Pancreas (tissue), 10 donors: ENCODE measurements at regions not wholly inside any gene's neighbourhood (a gene's known extent, or its start where the extent isn't known, plus 50 kb on each side); places are given as distances from the start of the nearest gene placed in this dataset.

Experiments
- ATAC-seq, 4 donors: fragments of 200-7000 bp; cut with Tn5 transposase; one replicate each; pipeline versions ENCODE4 v1.8.0 to v1.9.1; 2020; ENCODE audit warnings: mild to moderate bottlenecking in 4 of 4, moderate library complexity in 4 of 4
- DNase-seq, 6 donors: peaks; one replicate each; pipeline ENCODE4 v3.0.0-alpha.2; 2020
- FAIRE-seq: peaks from 2 replicates; lab custom pipeline; 2012; peaks lifted over from hg19 to GRCh38; lab: Jason Lieb, UNC
- H3K27ac ChIP-seq, 4 donors: fragments of 200-600 bp; sonication (generic); 1 replicate in 3 of 4; 2 replicates in 1 of 4; pipeline versions ENCODE4 v1.5.0 to v1.8.0; 2020
- H3K27me3 ChIP-seq, 4 donors: fragments of 200-600 bp; one replicate each; pipeline ENCODE4 v1.8.0; 2021
- H3K36me3 ChIP-seq, 3 donors: fragments of 200-600 bp; sonication (generic) in 1 of 3; one replicate each; pipeline versions ENCODE4 v1.5.0 to v1.8.0; 2020 to 2021
- H3K4me1 ChIP-seq, 3 donors: fragments of 200-600 bp; one replicate each; pipeline ENCODE4 v1.8.0; 2021
- H3K4me3 ChIP-seq, 4 donors: fragments of 200-600 bp; sonication (generic) in 2 of 4; one replicate each; pipeline versions ENCODE4 v1.5.0 to v1.8.0; 2020 to 2021
- H3K9me3 ChIP-seq, 4 donors: fragments of 200-600 bp; one replicate each; pipeline ENCODE4 v1.8.0; 2021
- CTCF ChIP-seq, 4 donors: fragments of 200-600 bp; sonication (generic) in 3 of 4; IDR thresholded peaks; one replicate each; pipeline versions ENCODE4 v1.5.0 to v1.8.0; 2021; ENCODE audit warnings: antibody characterized with exemption in 4 of 4
- WGBS, 2 donors: extraction: QIAGEN DNeasy Blood & Tissue Kit; methylation state at CpG; one replicate each; pipeline ENCODE4 v1.1.7; 2013; 5-methylcytosine and 5-hydroxymethylcytosine counted together
- intact Hi-C, 3 donors: fragments of 100-400 bp; cut with DNase I; formaldehyde crosslinking; loops; one replicate each; pipeline versions ENCODE4 v1.11.1 to v1.14.2; 2022
- donor health status: healthy with polysubstance abuse.
- donor health status: DM: no; HTN: no; CAD: no; lungs with moderate emphysema.
- donor health status: DM: no; HTN: no; CAD: no.
- donor health status: control.
- donor health status: control.
- donor health status: Bipolar disorder and iron deficiency.
- donor health status: DM: yes; HTN: yes; CAD: no.
- donor health status: DM: no; HTN: no; CAD: no.
- donor health status: DM: no; HTN: no; CAD: no.
- donor health status: DM: yes; HTN: yes; CAD: no.

- no peaks in the 10 kb centered on the region for H3K36me3 ChIP-seq
- H3K4me1 ChIP-seq = no peaks in the 10 kb centered on the region
- ATAC-seq (no peak), FAIRE-seq (no peak), DNase-seq (no peak)
- TF ChIP-seq CTCF (IDR thresholded peaks at IDR 0.05) = no peak
- H3K9me3 ChIP-seq = no peaks in the 10 kb centered on the region
- no peak overlapping the region for H3K4me3 ChIP-seq
- H3K27ac ChIP-seq = no peak overlapping the region
- intact Hi-C loops = no loop called here
- no peaks in the 10 kb centered on the region for H3K27me3 ChIP-seq
- 77 to 85% methylated on average over 12 of the region's 12 CpGs for WGBS, 2 donors
Measured at GRCh38 chr16:86978445-86979030, 338.7 kb downstream of the C16orf95 start.

DNA sequence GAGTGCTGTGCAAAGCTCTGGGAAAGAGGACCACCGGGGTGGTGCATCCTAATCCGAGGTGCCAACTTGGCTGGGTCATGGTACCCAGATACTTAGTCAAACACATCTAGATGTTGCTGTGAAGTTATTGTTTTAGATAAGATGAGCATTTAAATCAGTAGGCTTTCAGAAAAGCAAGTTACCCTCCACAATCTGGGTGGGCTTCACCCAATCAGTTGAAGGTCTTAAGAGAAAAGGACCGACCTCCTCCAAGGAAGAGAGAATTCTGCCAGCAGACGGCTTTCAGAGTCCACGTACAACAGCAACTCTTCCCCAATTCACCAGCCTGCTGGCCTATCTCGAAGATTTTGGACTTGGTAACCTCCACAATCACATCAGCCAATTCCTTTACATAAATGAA lies 338.1 kb downstream of the C16orf95 start:
- no peaks in the 10 kb centered on the region for H3K27me3 ChIP-seq
- DNase-seq = no peak
- no peaks in the 10 kb centered on the region for H3K36me3 ChIP-seq
- no peak for ATAC-seq
- H3K9me3 ChIP-seq = no peaks in the 10 kb centered on the region
- FAIRE-seq = no peak
- H3K4me1 ChIP-seq = no peaks in the 10 kb centered on the region
- no peak overlapping the region for H3K4me3 ChIP-seq
- TF ChIP-seq CTCF (IDR thresholded peaks at IDR 0.05) = no peak
- intact Hi-C loops = no loop called here
- WGBS, 2 donors = 78 to 86% methylated on average over 6 of the region's 6 CpGs
- H3K27ac ChIP-seq = no peak overlapping the region

GRCh38 chr16:86979984-86980553 lies 337.1 kb downstream of the C16orf95 start:
- WGBS, 2 donors = 49 to 50% methylated on average over 1 of the region's 1 CpG
- no peak for TF ChIP-seq CTCF (IDR thresholded peaks at IDR 0.05)
- Histone ChIP-seq H3K4me3 (no peak overlapping the region), H3K36me3 (no peaks in the 10 kb centered on the region), H3K9me3 (no peaks in the 10 kb centered on the region), H3K4me1 (no peaks in the 10 kb centered on the region), H3K27ac (no peak overlapping the region), H3K27me3 (no peaks in the 10 kb centered on the region)
- DNase-seq (no peak), FAIRE-seq (no peak), ATAC-seq (no peak)
- intact Hi-C loops = no loop called here

- intact Hi-C loops = no loop called here
- ATAC-seq = no peak
- no peak for DNase-seq
- TF ChIP-seq CTCF (IDR thresholded peaks at IDR 0.05) = no peak
- Histone ChIP-seq H3K9me3 (no peaks in the 10 kb centered on the region), H3K4me3 (no peak overlapping the region), H3K27ac (no peak overlapping the region), H3K27me3 (no peaks in the 10 kb centered on the region), H3K36me3 (no peaks in the 10 kb centered on the region), H3K4me1 (no peaks in the 10 kb centered on the region)
- no peak for FAIRE-seq
- 48 to 55% methylated on average over 6 of the region's 6 CpGs for WGBS, 2 donors
Measured at GRCh38 chr16:86980644-86981043, 336.5 kb downstream of the C16orf95 start.

GRCh38 chr16:86982347-86982596 lies 334.9 kb downstream of the C16orf95 start:
- 56 to 58% methylated on average over 3 of the region's 3 CpGs for WGBS, 2 donors

More at GRCh38 chr16:86982347-86982596, 334.9 kb downstream of the C16orf95 start:
- Histone ChIP-seq H3K9me3 (no peaks in the 10 kb centered on the region), H3K4me1 (no peaks in the 10 kb centered on the region), H3K27ac (no peak overlapping the region), H3K27me3 (no peaks in the 10 kb centered on the region), H3K4me3 (no peak overlapping the region), H3K36me3 (no peaks in the 10 kb centered on the region)
- ATAC-seq = no peak
- no peak for TF ChIP-seq CTCF (IDR thresholded peaks at IDR 0.05)
- FAIRE-seq = no peak
- DNase-seq = no peak
- intact Hi-C loops = no loop called here
